H1 (cell line): ENCODE measurements at regions not wholly inside any gene's neighbourhood (a gene's known extent, or its start where the extent isn't known, plus 50 kb on each side); places are given as distances from the start of the nearest gene placed in this dataset.

Source experiments
- BRCA1 ChIP-seq: IDR thresholded peaks from 2 replicates; pipeline ENCODE4 v1.6.1; 2012; ENCODE audit warnings: low read depth, low read length, improper control_type of control experiment
- EP300 ChIP-seq, 2 experiments: IDR thresholded peaks; 1 replicate in 1 of 2; 2 replicates in 1 of 2; pipeline ENCODE4 v1.6.1; 2011 to 2012; ENCODE audit warnings: low read depth in 2 of 2, low read length in 2 of 2, mild to moderate bottlenecking in 2 of 2, borderline replicate concordance in 1 of 2, inconsistent platforms in 1 of 2, moderate library complexity in 1 of 2
- EZH2 ChIP-seq: fragments of 200-600 bp; sonication (generic); IDR thresholded peaks from 2 replicates; pipeline ENCODE4 v1.7.1; 2012; ENCODE audit warnings: low read depth, mild to moderate bottlenecking, moderate library complexity, low read length, inconsistent platforms; ENCODE audit not compliant: severe bottlenecking
- JUND ChIP-seq: IDR thresholded peaks from 2 replicates; pipeline ENCODE4 v1.6.1; 2011; ENCODE audit warnings: mild to moderate bottlenecking, improper control_type of control experiment, low read length
- MAFK ChIP-seq: IDR thresholded peaks from 2 replicates; pipeline ENCODE4 v1.6.1; 2012; ENCODE audit warnings: low read depth, mild to moderate bottlenecking, improper control_type of control experiment, low read length
- PHF8 ChIP-seq: fragments of 200-600 bp; sonication (generic); conservative IDR thresholded peaks from 2 replicates; pipeline ENCODE4 v1.7.1; 2012; ENCODE audit warnings: low read depth, mild to moderate bottlenecking, inconsistent platforms, low read length, moderate library complexity
- POLR2A ChIP-seq, 2 experiments: IDR thresholded peaks; 1 replicate in 1 of 2; 2 replicates in 1 of 2; pipeline ENCODE4 v1.6.1; 2011; ENCODE audit warnings: low read depth in 2 of 2, low read length in 2 of 2, mild to moderate bottlenecking in 2 of 2; ENCODE audit errors: control extremely low read depth in 1 of 2
- POLR2AphosphoS5 ChIP-seq: IDR thresholded peaks from 2 replicates; pipeline ENCODE4 v1.6.1; 2011; ENCODE audit warnings: low read depth, low read length
- RAD21 ChIP-seq, 2 experiments: IDR thresholded peaks in 1 of 2; conservative IDR thresholded peaks in 1 of 2; 2 replicates each; pipeline ENCODE4 v1.6.1; 2011; ENCODE audit warnings: low read depth in 2 of 2, low read length in 2 of 2, improper control_type of control experiment in 1 of 2, inconsistent platforms in 1 of 2, mild to moderate bottlenecking in 1 of 2, moderate library complexity in 1 of 2
- TAF1 ChIP-seq: IDR thresholded peaks from 2 replicates; pipeline ENCODE4 v1.6.1; 2011; ENCODE audit warnings: mild to moderate bottlenecking, low read depth, low read length
- TF ChIP-seq, protein P1 (sequence below), 3 experiments: IDR thresholded peaks; 1 replicate in 2 of 3; 2 replicates in 1 of 3; pipeline versions ENCODE4 v1.5.1 to v1.6.1; 2011; ENCODE audit warnings: low read length in 3 of 3, mild to moderate bottlenecking in 3 of 3, inconsistent platforms in 2 of 3, low read depth in 1 of 3, moderate library complexity in 1 of 3; ENCODE audit not compliant: insufficient read depth in 1 of 3; ENCODE audit errors: control extremely low read depth in 1 of 3

DNA sequence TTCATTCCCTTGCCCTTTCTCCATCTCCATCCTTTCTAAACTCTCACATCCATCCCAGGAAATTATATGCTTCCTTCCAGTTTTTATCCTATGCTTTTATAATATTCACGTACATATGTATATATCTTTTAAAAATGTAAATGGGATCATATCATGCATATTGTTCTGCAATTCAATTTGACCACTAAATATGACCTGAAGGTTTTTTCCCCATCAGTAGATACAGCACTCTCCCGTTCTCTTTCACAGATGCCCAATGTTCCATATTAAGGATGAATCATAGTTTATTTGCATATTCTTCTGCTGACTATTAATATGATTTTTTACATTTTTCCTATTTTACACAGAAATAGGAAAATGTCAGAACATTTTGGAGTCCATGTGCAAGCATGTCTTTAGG lies 213.3 kb upstream of the PARD3B start:
- TF ChIP-seq POLR2AphosphoS5: no peak
- TF ChIP-seq EZH2: no peak
- no peak for TF ChIP-seq POLR2A (IDR thresholded peaks at IDR 0.05; ENCODE audit: control extremely low read depth in 1 of 2, low read depth in 2 of 2, low read length in 2 of 2)
- TF ChIP-seq TAF1: no peak
- TF ChIP-seq MAFK: no peak
- TF ChIP-seq, protein P1, sequence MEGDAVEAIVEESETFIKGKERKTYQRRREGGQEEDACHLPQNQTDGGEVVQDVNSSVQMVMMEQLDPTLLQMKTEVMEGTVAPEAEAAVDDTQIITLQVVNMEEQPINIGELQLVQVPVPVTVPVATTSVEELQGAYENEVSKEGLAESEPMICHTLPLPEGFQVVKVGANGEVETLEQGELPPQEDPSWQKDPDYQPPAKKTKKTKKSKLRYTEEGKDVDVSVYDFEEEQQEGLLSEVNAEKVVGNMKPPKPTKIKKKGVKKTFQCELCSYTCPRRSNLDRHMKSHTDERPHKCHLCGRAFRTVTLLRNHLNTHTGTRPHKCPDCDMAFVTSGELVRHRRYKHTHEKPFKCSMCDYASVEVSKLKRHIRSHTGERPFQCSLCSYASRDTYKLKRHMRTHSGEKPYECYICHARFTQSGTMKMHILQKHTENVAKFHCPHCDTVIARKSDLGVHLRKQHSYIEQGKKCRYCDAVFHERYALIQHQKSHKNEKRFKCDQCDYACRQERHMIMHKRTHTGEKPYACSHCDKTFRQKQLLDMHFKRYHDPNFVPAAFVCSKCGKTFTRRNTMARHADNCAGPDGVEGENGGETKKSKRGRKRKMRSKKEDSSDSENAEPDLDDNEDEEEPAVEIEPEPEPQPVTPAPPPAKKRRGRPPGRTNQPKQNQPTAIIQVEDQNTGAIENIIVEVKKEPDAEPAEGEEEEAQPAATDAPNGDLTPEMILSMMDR (IDR thresholded peaks at IDR 0.05; ENCODE audit: control extremely low read depth in 1 of 3, insufficient read depth in 1 of 3, low read depth in 1 of 3, low read length in 3 of 3): no peak
- TF ChIP-seq EP300 (IDR thresholded peaks at IDR 0.05; ENCODE audit: borderline replicate concordance in 1 of 2, low read depth in 2 of 2, low read length in 2 of 2): no peak
- TF ChIP-seq JUND: no peak
- no peak for TF ChIP-seq BRCA1
- TF ChIP-seq PHF8: no peak
- no peak for TF ChIP-seq RAD21 (IDR thresholded peaks at IDR 0.05 in 1 of 2, conservative IDR thresholded peaks at IDR 0.05 in 1 of 2; ENCODE audit: low read depth in 2 of 2, low read length in 2 of 2)
